GM18526 (cell line): ENCODE measurements at regions not wholly inside any gene's neighbourhood (a gene's known extent, or its start where the extent isn't known, plus 50 kb on each side); places are given as distances from the start of the nearest gene placed in this dataset.

Experiments used
- POLR2A ChIP-seq: IDR thresholded peaks from 3 replicates; pipeline ENCODE4 v1.6.1; 2011; ENCODE audit not compliant: insufficient read length; ENCODE audit errors: extremely low read depth

- TF ChIP-seq POLR2A: no peak
Measured at GRCh38 chr17:77033892-77034404, 106.8 kb upstream of the SEC14L1 start.

- TF ChIP-seq POLR2A: no peak
Measured at GRCh38 chr17:77034677-77035424, 105.9 kb upstream of the SEC14L1 start.

- TF ChIP-seq POLR2A: no peak
Measured at GRCh38 chr17:77035526-77035925, 105.2 kb upstream of the SEC14L1 start.

GRCh38 chr17:77036136-77036840 lies 104.5 kb upstream of the SEC14L1 start:
- no peak for TF ChIP-seq POLR2A

- no peak for TF ChIP-seq POLR2A
Measured at GRCh38 chr17:77036841-77037381, 103.9 kb upstream of the SEC14L1 start.

- TF ChIP-seq POLR2A: no peak
Measured at GRCh38 chr17:77037943-77038342, 102.8 kb upstream of the SEC14L1 start.

GRCh38 chr17:77038884-77039555 lies 101.7 kb upstream of the SEC14L1 start:
- TF ChIP-seq POLR2A: no peak

- TF ChIP-seq POLR2A: no peak
Measured at GRCh38 chr17:77042476-77043231, 98.1 kb upstream of the SEC14L1 start.

- TF ChIP-seq POLR2A: no peak
Measured at GRCh38 chr17:77045441-77046041, 95.2 kb upstream of the SEC14L1 start.

- no peak for TF ChIP-seq POLR2A
Measured at GRCh38 chr17:77049440-77049839, 91.3 kb upstream of the SEC14L1 start.

GRCh38 chr17:77054936-77055335 lies 85.8 kb upstream of the SEC14L1 start:
- TF ChIP-seq POLR2A: no peak

- TF ChIP-seq POLR2A: no peak
Measured at GRCh38 chr17:77055453-77055852, 85.3 kb upstream of the SEC14L1 start.

GRCh38 chr17:77058016-77058415 lies 82.8 kb upstream of the SEC14L1 start:
- TF ChIP-seq POLR2A: no peak

- no peak for TF ChIP-seq POLR2A
Measured at GRCh38 chr17:77061669-77062068, 79.1 kb upstream of the SEC14L1 start.
